ENCODE measurements at regions not wholly inside any gene's neighbourhood (a gene's known extent, or its start where the extent isn't known, plus 50 kb on each side); places are given as distances from the start of the nearest gene placed in this dataset.
"Not testable (repeated sequence)": the region's sequence is repeated elsewhere in the genome, so short reads cannot be mapped to it uniquely, and the experiment has no call there.

DNA sequence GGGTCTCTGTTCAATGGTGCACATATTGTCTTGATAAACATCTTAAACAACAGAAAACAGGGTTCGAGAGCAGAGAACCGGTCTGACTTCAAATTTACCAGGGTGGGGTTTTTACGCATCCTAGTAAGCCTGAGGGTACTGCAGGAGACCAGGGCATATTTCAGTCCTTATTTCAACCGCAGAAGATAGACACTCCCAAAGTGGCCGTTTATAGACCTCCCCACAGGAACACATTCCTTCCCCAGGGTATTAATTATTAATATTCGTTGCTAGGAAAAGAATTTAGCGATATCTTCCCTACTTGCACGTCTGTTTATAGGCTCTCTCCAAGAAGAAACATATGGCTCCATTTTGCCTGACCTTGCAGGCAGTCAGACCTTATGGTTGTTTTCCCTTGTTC is 1063.2 kb downstream of the DNAJB9 start:
- DNase-seq (ENCODE audit: low spot score) = not testable (repeated sequence)

DNA sequence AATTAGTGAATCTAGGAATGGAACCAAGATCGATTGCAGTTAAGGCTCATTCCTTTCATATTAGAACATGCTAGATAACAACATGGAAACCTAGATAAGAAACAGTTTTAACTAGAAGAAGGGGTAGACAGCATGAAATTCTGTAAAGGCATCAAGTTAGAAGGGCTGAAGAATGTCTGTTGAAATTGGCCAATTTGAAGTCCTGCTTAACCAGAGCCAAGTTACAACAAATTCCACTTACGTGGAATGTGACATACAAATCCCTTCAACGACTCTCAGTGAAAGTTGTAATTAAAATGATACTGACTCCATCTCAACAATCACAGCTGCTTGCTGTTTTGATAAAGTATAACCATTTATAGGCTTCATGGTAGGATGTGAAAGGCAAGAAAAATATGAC is 1065.7 kb downstream of the DNAJB9 start:
- DNase-seq (ENCODE audit: low spot score) = no peak

DNA sequence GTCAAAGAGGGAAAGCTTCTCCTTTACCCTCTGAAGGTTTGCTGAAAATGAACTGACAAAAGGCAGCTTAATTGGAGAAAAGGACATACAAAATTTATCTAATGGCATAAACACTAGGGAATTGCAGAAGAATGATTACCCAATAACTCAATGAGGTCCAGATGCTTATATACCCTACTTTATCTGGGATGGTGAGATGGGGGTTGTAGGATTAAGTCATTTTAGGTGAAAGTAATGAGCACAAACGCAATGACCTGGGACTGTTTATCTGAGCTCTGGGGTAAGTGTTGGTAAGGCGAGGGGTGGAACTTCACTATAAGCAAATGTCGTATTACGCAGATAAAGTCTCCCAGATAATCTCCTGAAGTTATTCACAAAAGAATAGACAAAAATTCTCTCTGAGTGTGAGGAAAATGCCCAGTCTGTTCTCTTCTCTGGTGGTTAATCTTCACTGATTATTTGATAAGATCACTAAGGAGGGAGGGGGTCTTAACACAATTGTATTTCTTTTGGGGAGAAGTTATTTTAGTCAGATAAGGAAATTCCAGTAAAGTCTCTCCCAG is 1067.8 kb downstream of the DNAJB9 start:
- DNase-seq (ENCODE audit: low spot score) = no peak

DNA sequence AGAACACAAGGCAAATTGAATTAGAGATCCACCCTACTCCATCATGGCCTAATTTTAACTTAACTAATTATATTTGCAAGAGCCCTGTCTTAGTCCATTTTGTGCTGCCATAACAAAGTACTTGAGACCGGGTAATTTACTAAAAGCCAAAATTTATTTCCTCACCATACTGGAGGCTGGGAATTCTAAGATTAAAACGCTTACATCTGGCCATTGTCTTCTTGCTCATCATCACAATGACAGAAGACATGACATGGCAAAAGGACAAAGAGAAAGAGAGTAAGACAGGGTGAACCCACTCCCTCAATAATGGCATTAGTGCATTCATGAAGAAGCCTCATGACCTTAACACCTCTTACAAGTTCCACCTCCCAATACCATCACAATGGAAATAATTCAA is 1068.6 kb downstream of the DNAJB9 start:
- DNase-seq (ENCODE audit: low spot score) = no peak

DNA sequence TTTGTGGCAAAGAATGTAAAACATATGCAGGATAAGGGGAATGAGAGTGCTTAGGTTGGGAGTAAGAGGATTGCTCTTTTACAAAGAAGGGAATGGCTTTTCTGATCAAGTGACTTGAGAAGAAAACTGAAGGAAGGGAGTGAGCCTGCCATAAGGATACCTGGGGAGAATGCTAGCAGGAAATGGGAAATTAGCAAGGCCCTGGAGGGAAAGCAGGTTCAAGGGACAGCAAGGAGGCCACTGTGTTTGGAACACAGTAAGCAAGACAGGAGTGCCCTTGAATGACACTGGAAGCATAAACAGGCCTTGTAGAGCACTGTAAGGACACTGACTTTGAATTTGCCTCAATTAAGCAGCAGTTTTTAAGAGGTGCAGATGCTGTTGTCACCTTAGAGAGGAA is 1069.9 kb downstream of the DNAJB9 start:
- DNase-seq (ENCODE audit: low spot score) = no peak

DNA sequence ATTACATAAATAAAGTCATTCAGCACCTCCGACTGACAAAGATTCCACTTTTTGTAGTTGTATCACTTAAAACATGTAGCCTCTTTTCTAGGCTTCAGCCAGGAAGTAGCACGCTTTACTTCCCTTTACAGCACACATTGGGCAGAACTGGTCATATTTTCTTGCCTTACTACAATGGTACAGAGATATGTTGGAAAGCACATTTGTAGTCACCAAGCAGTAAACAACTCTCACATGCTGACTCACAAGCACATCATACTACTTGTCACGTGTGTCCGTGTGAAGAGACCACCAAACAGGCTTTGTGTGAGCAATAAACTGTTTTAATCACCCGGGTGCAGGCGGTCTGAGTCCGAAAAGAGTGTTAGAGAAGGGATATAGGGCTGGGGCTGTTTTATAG is 1071.8 kb downstream of the DNAJB9 start:
- no peak for DNase-seq (ENCODE audit: low spot score)

DNA sequence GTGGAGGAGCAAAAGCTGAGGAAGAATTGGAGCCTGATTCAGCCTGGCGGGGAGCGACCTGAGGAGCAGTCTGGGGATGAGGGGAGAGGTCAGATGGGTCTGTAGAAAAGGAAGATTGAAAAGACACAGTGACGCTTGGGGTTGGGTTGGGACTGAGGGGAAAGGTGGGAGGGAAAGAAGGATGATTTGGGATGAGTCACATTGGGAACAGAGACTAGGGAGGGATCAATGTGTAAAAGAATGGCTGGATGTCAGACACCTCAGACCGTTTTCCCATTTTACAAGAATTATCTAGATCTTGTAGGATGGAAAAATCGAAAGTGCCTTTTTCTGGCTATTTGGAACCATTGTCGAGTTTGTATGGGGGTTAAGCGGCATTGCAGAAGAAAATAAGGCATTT is 1076.5 kb downstream of the DNAJB9 start:
- DNase-seq (ENCODE audit: low spot score) = no peak

DNA sequence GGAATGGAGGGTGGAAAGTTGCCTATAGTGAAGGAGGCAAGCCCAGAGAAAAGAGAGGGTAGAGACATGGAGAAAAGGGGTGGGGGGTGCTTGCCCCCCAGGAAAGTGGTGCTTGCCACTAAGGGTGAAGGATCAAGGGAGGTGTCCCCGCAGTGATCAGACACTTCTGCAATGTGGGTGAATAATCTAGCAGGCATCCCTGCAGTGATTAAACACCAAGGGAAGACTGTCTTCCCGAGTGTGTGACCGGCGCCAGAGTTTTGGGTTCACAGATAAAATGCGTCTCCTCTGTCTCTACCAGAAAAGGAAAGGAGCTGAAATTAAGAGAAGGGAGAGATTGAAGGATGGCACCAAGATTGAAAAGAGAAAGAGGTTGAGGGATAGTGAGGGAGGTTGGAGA is 1076.9 kb downstream of the DNAJB9 start:
- not testable (repeated sequence) for DNase-seq (ENCODE audit: low spot score)

DNA sequence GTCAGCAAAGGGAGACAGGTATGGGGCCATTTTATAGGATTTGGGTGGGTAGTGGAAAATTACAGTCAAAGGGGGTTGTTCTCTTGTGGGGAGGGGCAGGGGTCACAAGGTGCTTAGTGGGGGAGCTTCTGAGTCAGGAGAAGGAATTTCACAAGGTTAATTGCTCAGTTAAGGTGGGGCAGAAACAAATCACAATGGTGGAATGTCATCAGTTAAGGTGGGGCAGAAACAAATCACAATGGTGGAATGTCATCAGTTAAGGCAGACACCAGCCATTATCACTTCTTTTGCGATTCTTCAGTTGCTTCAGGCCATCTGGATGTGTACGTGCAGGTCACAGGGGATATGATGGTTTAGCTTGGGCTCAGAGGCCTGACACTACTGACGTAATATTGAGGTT is 1077.6 kb downstream of the DNAJB9 start:
- DNase-seq (ENCODE audit: low spot score) = not testable (repeated sequence)

DNA sequence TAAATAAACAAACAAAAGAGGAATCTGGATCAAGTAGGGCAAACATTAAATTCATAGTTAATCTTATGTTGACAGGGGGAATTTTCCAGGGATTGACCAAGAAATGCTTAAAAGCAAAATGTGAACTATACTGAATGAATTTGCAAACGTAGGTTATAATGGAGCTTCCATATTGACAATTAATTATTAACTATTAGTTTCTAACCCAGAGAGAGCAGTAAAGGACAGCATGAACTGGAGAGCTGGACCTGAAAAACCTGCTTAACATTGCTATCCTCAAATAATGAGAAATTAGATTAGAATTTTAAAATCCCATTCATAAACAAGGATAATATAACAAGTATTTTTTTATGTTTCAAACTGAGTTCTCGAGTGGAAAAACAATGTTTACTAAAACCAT is 1089.6 kb downstream of the DNAJB9 start:
- DNase-seq (ENCODE audit: low spot score) = no peak

DNA sequence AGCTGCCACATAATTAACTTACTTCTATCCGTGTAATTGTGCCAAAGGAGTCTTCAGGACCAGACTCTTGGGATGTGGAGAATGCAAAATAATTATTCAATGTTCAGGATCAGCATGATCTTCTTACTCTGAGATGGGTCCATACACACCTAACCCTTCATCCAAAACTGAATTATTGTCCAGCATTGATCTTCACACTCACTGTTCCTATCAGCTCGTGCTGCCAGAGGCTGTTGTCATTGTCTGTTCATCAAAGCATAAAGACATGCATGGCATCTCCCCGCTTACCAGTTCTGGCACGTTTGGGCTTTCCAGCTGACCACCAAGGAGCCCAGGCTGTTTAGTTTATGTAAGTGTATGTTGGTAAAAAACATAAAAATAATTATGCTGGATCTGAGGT is 1090.7 kb downstream of the DNAJB9 start:
- DNase-seq (ENCODE audit: low spot score) = no peak

DNA sequence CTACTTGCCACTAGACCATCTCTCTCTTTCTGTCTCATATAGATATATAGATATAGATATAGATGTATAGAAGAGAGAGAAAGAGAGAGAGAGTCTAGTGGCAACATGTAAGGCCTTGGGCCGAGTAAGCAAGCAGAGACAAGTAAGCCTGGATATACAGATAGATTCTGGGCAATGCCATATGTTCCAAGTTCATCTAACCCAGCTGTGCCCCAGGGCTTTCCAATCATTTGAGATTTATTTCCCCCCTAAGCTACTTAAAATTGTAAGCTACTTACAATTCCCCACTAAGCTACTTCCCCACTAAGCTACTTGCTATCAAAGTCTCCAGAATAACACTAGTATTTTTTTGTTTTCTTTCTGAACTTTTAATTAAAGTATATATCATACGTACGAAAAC is 1094.1 kb downstream of the DNAJB9 start:
- DNase-seq (ENCODE audit: low spot score) = no peak

DNA sequence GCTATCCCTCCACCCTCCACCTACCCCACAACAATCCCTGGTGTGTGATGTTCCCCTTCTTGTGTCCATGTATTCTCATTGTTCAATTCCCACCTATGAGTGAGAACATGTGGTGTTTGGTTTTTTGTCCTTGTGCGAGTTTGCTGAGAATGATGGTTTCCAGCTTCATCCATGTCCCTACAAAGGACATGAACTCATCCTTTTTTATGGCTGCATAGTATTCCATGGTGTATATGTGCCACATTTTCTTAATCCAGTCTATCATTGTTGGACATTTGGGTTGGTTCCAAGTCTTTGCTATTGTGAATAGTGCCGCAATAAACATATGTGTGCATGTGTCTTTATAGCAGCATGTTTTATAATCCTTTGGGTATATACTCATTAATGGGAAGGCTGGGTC is 1117.6 kb downstream of the DNAJB9 start:
- not testable (repeated sequence) for DNase-seq (ENCODE audit: low spot score)

DNA sequence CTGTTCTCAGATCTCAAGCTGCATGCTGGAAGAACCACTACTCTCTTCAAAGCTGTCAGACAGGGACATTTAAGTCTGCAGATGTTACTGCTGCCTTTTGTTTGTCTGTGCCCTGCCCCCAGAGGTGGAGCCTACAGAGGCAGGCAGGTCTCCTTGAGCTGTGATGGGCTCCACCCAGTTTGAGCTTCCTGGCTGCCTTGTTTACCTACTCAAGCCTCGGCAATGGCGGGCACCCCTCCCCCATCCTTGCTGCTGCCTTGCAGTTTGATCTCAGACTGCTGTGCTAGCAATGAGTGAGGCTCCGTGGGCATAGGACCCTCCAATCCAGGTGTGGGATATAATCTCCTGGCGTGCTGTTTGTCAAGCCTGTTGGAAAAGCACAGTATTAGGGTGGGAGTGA is 1122.9 kb downstream of the DNAJB9 start:
- not testable (repeated sequence) for DNase-seq (ENCODE audit: low spot score)

DNA sequence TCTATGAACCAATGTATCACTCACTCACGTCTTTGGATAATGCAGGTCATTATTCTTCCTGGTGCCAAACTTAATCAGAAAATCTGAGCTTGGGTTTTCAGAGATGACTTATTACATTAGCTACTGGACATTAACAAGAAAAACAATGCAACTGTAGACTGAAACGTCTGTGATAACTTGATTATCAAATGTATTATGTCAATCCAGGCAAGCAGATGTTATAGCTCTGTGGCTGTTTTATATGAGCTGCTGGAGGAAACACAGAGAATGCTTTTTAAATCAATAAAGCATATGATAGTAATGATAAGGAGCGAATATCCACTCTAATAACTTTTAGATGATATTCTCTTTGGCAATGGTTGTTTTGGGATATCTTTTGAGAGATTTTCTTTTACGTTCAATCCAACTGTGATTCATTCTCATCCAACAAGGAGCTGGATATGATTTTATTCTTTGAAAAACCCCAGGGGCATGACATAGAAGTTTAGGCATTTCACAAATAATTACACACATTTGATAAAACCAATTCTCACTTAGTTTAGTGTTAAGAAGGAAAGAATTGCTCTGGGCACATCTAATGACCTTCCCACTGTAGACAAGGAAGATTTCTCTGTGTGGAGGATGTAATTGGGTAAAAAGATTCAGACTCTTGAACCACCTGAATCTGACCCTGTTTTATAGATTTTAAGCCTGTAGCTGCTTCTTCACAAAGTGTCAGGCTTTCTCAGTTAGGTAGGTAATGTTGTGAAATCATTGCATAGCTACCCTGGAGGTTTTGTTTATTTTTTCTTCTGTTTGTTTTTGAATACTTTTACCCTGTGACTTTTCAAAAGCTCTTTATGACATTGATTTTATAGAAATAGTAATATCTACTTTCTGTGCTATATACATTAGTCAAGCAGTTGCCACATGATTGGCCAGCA is 1124.7 kb downstream of the DNAJB9 start:
- no peak for DNase-seq (ENCODE audit: low spot score)

DNA sequence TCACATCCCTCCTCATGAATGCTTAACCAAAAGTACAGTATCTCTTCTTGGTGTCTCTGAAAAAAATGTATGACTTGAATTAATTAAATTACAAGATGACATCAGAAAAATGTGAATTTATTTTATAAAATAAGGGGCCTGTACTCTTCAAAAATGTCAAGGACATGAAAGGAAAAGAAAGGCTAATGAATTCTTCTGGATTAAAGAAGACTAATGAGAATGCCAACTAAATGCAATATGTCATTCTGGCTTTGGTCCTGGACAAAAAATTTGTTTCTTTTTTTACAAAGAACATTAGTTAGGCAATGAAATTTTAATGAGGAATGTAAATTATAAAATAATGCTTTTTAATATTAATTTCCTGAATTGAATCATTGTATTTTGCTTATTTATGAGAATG is 1125.7 kb downstream of the DNAJB9 start:
- no peak for DNase-seq (ENCODE audit: low spot score)

DNA sequence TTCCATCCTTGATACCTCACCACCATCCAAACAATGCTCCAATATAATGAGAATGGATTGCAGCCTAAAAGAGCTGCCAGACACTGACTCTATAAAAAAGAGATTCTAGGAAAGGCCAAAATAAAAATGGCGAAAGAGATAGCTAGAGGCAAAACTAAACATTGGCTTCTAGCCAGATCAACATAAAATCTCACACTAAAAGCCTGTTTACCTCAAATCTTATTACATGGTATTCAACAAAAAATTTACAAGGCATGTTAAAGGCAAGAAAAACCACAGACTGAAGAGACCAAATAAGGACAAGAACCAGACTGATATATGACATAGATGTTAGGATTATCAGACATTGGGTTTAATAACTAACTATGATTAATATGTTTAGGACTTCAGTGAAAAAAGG is 1127.0 kb downstream of the DNAJB9 start:
- no peak for DNase-seq (ENCODE audit: low spot score)

DNA sequence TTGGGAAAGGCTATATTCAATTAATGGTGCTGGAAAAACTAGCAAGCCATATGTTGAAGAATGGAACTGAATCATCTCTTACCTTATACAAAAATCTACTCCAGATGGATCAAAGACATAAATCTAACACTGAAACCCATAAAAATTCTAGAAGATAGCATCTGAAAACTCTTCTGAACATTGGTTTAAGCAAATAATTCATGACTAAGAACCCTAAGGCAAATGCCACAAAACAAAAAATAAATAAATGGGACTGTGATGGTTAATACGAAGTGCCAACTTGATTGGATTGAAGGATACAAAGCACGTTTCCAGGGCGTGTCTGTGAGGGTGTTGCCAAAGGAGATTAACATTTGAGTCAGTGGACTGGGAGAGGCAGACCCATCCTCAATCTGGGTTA is 1130.0 kb downstream of the DNAJB9 start:
- no peak for DNase-seq (ENCODE audit: low spot score)

DNA sequence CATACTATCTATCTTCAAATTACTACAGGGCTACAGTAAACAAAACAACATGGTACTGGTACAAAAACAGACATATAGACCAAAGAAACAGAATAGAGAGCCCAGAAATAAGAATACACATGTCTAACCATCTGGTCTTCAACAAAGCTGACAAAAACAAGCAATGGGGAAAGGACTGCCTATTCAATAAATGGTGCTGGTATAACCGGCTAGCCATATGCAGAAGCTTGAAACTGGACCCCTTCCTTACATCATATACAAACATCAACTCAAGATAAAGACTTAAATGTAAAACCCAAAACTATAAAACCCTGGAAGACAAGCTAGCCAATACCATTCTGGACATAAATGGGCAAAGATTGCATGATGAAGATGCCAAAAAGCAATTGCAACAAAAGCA is 1143.7 kb downstream of the DNAJB9 start:
- no peak for DNase-seq (ENCODE audit: low spot score)

DNA sequence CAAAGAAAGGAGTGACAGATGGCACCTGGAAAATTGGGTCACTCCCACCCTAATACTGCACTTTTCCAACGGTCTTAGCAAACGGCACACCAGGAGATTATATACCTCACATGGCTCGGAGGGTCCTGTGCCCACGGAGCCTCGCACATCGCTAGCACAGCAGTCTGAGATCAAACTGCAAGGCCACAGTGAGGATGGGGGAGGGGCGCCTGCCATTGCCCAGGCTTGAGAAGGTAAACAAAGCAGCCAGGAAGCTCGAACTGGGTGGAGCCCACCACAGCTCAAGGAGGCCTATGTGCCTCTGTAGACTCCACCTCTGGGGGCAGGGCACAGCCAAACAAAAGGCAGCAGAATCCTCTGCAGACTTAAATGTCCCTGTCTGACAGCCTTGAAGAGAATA is 1149.7 kb downstream of the DNAJB9 start:
- not testable (repeated sequence) for DNase-seq (ENCODE audit: low spot score)

DNA sequence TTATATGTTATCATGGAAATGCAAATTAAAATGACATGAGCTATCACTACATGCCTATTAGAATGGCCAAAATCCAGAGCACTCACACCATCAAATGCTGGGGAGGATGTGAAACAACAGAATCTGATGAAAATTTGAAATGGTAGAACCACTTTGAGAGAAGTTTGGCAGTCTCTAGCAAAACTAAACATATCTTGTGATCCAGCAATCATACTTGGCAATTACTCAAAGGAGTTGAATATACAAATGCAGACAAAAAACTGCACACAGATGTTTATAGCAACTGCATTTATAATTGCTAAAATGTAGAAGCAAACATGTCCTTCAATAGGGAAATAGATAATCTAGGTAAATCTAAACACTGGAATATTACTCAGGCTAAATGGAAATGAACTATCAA is 1164.9 kb downstream of the DNAJB9 start:
- DNase-seq (ENCODE audit: low spot score) = no peak

DNA sequence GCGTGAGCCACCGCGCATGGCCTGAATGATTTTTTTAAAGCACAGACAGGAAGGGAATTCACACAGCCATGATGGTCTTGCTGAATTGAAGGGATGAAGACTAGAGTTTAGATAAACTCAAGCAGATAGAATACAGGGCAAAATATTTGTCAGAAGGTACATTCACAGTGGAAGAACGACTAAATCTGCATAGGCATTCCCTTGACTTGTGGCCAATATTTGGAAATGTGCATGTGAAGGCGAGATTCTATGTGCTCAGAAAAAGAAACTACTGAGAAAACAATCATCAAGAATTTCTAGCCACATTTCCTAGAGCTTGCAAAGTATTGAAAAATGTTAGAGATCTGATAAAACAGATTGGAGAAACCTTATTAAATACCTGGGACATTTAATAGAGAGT is 1166.2 kb downstream of the DNAJB9 start:
- no peak for DNase-seq (ENCODE audit: low spot score)

DNA sequence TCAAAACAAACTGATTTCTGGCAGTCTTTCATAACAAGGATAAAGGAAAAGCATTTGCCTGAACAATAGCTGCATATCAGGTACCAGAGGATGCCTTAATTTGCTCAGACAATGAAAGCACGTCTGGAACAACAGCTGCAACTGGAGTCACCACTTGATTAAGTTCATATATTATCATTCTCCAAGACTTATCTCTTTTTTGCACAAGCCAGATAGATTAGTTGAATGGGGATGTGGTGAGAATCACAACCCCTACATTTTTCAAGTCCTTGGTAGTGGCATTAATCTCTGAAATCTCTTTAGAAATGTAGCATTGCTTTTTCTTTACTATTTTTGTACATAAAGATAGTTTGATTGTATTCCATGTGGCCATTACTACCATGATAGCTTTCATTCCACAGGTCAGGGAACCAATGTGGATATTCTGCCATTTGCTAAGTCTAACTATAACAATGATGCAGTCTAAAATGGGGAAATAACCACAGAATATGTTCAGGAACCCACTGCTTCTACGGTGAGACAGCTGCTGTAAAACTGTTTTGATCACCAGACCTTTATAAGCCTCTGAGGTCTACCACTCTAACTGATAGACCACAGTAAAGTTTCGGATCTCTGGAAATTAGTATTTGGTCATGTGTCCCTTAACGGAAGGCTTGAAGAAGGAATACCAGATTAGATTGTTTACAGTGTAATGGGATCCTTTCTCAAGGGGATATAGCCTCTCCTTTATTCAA is 1176.2 kb downstream of the DNAJB9 start:
- no peak for DNase-seq (ENCODE audit: low spot score)

Data from mucosa of gallbladder (tissue), 1 donor.